ENCODE measurements at regions not wholly inside any gene's neighbourhood (a gene's known extent, or its start where the extent isn't known, plus 50 kb on each side); places are given as distances from the start of the nearest gene placed in this dataset.

DNA sequence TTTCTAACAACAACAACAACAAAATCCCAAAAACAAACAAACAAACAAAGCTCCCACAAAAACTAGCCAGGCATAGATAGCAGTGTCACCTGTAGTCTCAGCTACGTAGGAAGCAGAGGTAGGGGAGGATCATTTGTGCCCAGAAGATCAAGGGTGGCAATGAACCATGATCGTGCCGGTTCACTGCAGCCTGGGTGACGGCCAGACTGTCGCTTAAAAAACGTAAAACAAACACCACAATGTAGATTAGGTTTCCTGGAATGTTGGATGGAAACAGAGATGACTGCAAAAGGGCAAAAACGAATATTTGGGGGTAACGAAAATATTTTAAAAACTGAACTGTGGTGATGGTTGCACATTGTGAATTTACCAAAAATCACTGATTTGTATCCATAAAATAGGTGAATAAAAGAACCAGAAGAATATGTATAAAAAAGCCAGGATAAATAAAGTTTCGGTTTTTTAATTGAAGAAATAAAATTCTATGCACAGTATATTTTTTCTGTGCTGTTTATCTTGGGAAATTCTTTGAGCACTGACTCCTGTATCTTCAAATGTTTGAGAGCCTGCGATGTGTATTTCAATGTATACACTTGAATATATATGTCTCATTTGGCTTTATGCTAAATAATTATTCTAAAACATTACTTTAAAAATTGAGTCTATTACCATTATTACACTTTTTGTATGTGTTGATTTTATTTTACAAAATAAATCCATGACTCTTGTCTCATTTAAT, 1477.0 kb downstream of the PCDH7 start:
- Histone ChIP-seq H3K4me1 (ENCODE audit: control insufficient read depth in 1 of 2, extremely low read depth in 1 of 2, insufficient read depth in 2 of 2, low read length in 2 of 2) (no peaks in the 10 kb centered on the region), H3K36me3 (ENCODE audit: control insufficient read depth in 2 of 2, extremely low read depth in 1 of 2, insufficient read depth in 1 of 2, low read length in 1 of 2) (no peaks in the 10 kb centered on the region), H3K27me3 (replicated peaks in 1 of 2; ENCODE audit: control insufficient read depth in 2 of 2, extremely low read depth in 1 of 2, insufficient read depth in 2 of 2, low read length in 1 of 2) (no peaks in the 10 kb centered on the region), H3K27ac (ENCODE audit: low read length) (no peak overlapping the region), H3K4me3 (ENCODE audit: control insufficient read depth in 1 of 2, extremely low read depth in 1 of 2, low read length in 1 of 2) (no peak overlapping the region), H3K9me3 (no peaks in the 10 kb centered on the region)
- ChIA-PET POLR2A (no interaction called here), CTCF (no interaction called here)
- Mint-ChIP-seq H3K9me3 (peaks cover 9 to 14% (median 11%) of the 10 kb centered on the region in 3 donors), H3K4me1 (no peaks in the 10 kb centered on the region), H3K36me3 (no peaks in the 10 kb centered on the region), H3K27me3 (no peaks in the 10 kb centered on the region), H3K4me3 (no peak overlapping the region), H3K27ac (no peak overlapping the region)
- WGBS (ENCODE audit: insufficient coverage), result no CpG with 5 or more reads among the region's 10 CpGs
- no peak for ATAC-seq (replicated peaks in 1 of 4)
- DNase-seq, result no peak

GRCh38 chr4:32199639-32200038, 1479.5 kb downstream of the PCDH7 start:
- Histone ChIP-seq H3K9me3 (no peaks in the 10 kb centered on the region), H3K27me3 (replicated peaks in 1 of 2; ENCODE audit: control insufficient read depth in 2 of 2, extremely low read depth in 1 of 2, insufficient read depth in 2 of 2, low read length in 1 of 2) (no peaks in the 10 kb centered on the region), H3K4me1 (ENCODE audit: control insufficient read depth in 1 of 2, extremely low read depth in 1 of 2, insufficient read depth in 2 of 2, low read length in 2 of 2) (no peaks in the 10 kb centered on the region), H3K36me3 (ENCODE audit: control insufficient read depth in 2 of 2, extremely low read depth in 1 of 2, insufficient read depth in 1 of 2, low read length in 1 of 2) (no peaks in the 10 kb centered on the region), H3K27ac (ENCODE audit: low read length) (no peak overlapping the region), H3K4me3 (ENCODE audit: control insufficient read depth in 1 of 2, extremely low read depth in 1 of 2, low read length in 1 of 2) (no peak overlapping the region)
- POLR2A ChIA-PET, result no interaction called here
- H3K4me3 Mint-ChIP-seq, result no peak overlapping the region
- no peaks in the 10 kb centered on the region for H3K4me1 Mint-ChIP-seq
- WGBS (ENCODE audit: insufficient coverage), result no CpG with 5 or more reads among the region's 8 CpGs
- DNase-seq, result no peak
- no peaks in the 10 kb centered on the region for H3K27me3 Mint-ChIP-seq
- ATAC-seq (replicated peaks in 1 of 4), result no peak
- no peak overlapping the region for H3K27ac Mint-ChIP-seq
- H3K36me3 Mint-ChIP-seq, result no peaks in the 10 kb centered on the region
- H3K9me3 Mint-ChIP-seq, result peaks cover 9 to 24% (median 20%) of the 10 kb centered on the region in 3 donors
- CTCF ChIA-PET, result no interaction called here

- Mint-ChIP-seq H3K4me3 (no peak overlapping the region), H3K36me3 (no peaks in the 10 kb centered on the region), H3K9me3 (peaks cover 17 to 34% (median 25%) of the 10 kb centered on the region in 3 donors), H3K4me1 (no peaks in the 10 kb centered on the region), H3K27me3 (no peaks in the 10 kb centered on the region), H3K27ac (no peak overlapping the region)
- no peaks in the 10 kb centered on the region for H3K9me3 ChIP-seq
- ATAC-seq (replicated peaks in 1 of 4), result no peak
- no peak overlapping the region for H3K4me3 ChIP-seq (ENCODE audit: control insufficient read depth in 1 of 2, extremely low read depth in 1 of 2, low read length in 1 of 2)
- H3K36me3 ChIP-seq (ENCODE audit: control insufficient read depth in 2 of 2, extremely low read depth in 1 of 2, insufficient read depth in 1 of 2, low read length in 1 of 2), result no peaks in the 10 kb centered on the region
- H3K27ac ChIP-seq (ENCODE audit: low read length), result no peak overlapping the region
- H3K27me3 ChIP-seq (replicated peaks in 1 of 2; ENCODE audit: control insufficient read depth in 2 of 2, extremely low read depth in 1 of 2, insufficient read depth in 2 of 2, low read length in 1 of 2), result no peaks in the 10 kb centered on the region
- ChIA-PET CTCF (no interaction called here), POLR2A (no interaction called here)
- no peak for DNase-seq
- H3K4me1 ChIP-seq (ENCODE audit: control insufficient read depth in 1 of 2, extremely low read depth in 1 of 2, insufficient read depth in 2 of 2, low read length in 2 of 2), result no peaks in the 10 kb centered on the region
Measured at GRCh38 chr4:32203340-32203739, 1483.2 kb downstream of the PCDH7 start.

DNA sequence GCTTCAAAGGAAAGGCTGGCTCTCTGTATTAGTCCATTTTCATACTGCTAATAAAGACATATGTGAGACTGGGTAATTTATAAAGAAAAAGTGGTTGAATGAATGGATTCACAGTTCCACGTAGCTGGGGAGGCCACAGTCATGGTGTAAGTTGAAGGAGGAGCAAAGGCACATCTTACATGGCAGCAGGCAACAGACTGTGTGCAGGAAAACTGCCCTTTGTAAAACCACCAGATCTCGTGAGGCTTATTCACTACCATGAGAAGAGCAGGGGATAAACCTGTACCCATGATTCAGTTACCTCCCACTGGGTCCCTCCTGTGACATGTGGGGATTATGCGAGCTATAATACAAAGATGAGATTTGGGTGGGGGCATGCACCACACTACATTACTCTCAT, 1486.6 kb downstream of the PCDH7 start:
- ChIA-PET CTCF (no interaction called here), POLR2A (no interaction called here)
- no peaks in the 10 kb centered on the region for H3K36me3 Mint-ChIP-seq
- ATAC-seq (replicated peaks in 1 of 4), result no peak
- H3K27ac Mint-ChIP-seq, result no peak overlapping the region
- H3K9me3 Mint-ChIP-seq, result peaks cover 29 to 42% (median 31%) of the 10 kb centered on the region in 3 donors
- H3K36me3 ChIP-seq (ENCODE audit: control insufficient read depth in 2 of 2, extremely low read depth in 1 of 2, insufficient read depth in 1 of 2, low read length in 1 of 2), result no peaks in the 10 kb centered on the region
- H3K27me3 ChIP-seq (replicated peaks in 1 of 2; ENCODE audit: control insufficient read depth in 2 of 2, extremely low read depth in 1 of 2, insufficient read depth in 2 of 2, low read length in 1 of 2), result no peaks in the 10 kb centered on the region
- no peak for DNase-seq
- no peaks in the 10 kb centered on the region for H3K4me1 ChIP-seq (ENCODE audit: control insufficient read depth in 1 of 2, extremely low read depth in 1 of 2, insufficient read depth in 2 of 2, low read length in 2 of 2)
- no peak overlapping the region for H3K4me3 ChIP-seq (ENCODE audit: control insufficient read depth in 1 of 2, extremely low read depth in 1 of 2, low read length in 1 of 2)
- no peaks in the 10 kb centered on the region for H3K4me1 Mint-ChIP-seq
- peaks cover 4% of the 10 kb centered on the region for H3K9me3 ChIP-seq
- 40% methylated on average over 1 of the region's 3 CpGs for WGBS (ENCODE audit: insufficient coverage)
- no peak overlapping the region for H3K27ac ChIP-seq (ENCODE audit: low read length)
- H3K27me3 Mint-ChIP-seq, result no peaks in the 10 kb centered on the region
- H3K4me3 Mint-ChIP-seq, result no peak overlapping the region

GRCh38 chr4:32207456-32207855, 1487.3 kb downstream of the PCDH7 start:
- CTCF ChIA-PET, result no interaction called here
- Histone ChIP-seq H3K27ac (ENCODE audit: low read length) (no peak overlapping the region), H3K9me3 (peaks cover 4% of the 10 kb centered on the region), H3K4me1 (ENCODE audit: control insufficient read depth in 1 of 2, extremely low read depth in 1 of 2, insufficient read depth in 2 of 2, low read length in 2 of 2) (no peaks in the 10 kb centered on the region), H3K4me3 (ENCODE audit: control insufficient read depth in 1 of 2, extremely low read depth in 1 of 2, low read length in 1 of 2) (no peak overlapping the region), H3K27me3 (replicated peaks in 1 of 2; ENCODE audit: control insufficient read depth in 2 of 2, extremely low read depth in 1 of 2, insufficient read depth in 2 of 2, low read length in 1 of 2) (no peaks in the 10 kb centered on the region), H3K36me3 (ENCODE audit: control insufficient read depth in 2 of 2, extremely low read depth in 1 of 2, insufficient read depth in 1 of 2, low read length in 1 of 2) (no peaks in the 10 kb centered on the region)
- H3K27ac Mint-ChIP-seq, result no peak overlapping the region
- H3K9me3 Mint-ChIP-seq, result peaks cover 26 to 39% (median 31%) of the 10 kb centered on the region in 3 donors
- ATAC-seq (replicated peaks in 1 of 4) (no peak), DNase-seq (no peak)
- no peak overlapping the region for H3K4me3 Mint-ChIP-seq
- no peaks in the 10 kb centered on the region for H3K36me3 Mint-ChIP-seq
- no peaks in the 10 kb centered on the region for H3K27me3 Mint-ChIP-seq
- no peaks in the 10 kb centered on the region for H3K4me1 Mint-ChIP-seq
- POLR2A ChIA-PET, result interaction anchor here in 1 of 2 donors (0.6 kb wide), 1 partner anchor 838 kb away, joined by 6 read pairs; no protein-coding TSS in a partner anchor

DNA sequence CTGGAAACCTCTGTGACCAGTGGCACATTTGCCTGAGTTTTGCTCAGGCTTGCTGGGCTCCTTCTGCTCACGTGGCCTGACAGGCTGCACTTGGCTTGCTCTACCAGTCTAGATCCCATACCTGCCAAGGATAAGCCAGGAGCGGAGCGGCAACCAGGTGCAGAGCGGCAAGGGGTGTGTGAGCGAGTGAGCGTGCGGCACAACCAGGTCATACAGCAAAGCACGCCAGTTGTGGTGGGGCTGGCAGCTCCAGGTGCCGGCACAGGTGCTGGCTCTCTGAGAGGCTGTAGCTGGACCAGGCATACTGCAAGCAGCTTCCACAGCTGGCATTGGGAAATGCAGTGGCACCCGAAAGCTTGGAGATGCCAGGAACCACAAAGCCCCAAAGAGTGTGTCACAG, 1495.1 kb downstream of the PCDH7 start:
- Histone ChIP-seq H3K4me3 (ENCODE audit: control insufficient read depth in 1 of 2, extremely low read depth in 1 of 2, low read length in 1 of 2) (no peak overlapping the region), H3K27ac (ENCODE audit: low read length) (no peak overlapping the region), H3K36me3 (ENCODE audit: control insufficient read depth in 2 of 2, extremely low read depth in 1 of 2, insufficient read depth in 1 of 2, low read length in 1 of 2) (no peaks in the 10 kb centered on the region), H3K4me1 (ENCODE audit: control insufficient read depth in 1 of 2, extremely low read depth in 1 of 2, insufficient read depth in 2 of 2, low read length in 2 of 2) (no peaks in the 10 kb centered on the region), H3K9me3 (peaks cover 5% of the 10 kb centered on the region), H3K27me3 (replicated peaks in 1 of 2; ENCODE audit: control insufficient read depth in 2 of 2, extremely low read depth in 1 of 2, insufficient read depth in 2 of 2, low read length in 1 of 2) (no peaks in the 10 kb centered on the region)
- peaks cover 7 to 24% (median 17%) of the 10 kb centered on the region in 3 donors for H3K9me3 Mint-ChIP-seq
- H3K27me3 Mint-ChIP-seq, result no peaks in the 10 kb centered on the region
- H3K36me3 Mint-ChIP-seq, result no peaks in the 10 kb centered on the region
- ATAC-seq (replicated peaks in 1 of 4) (no peak), DNase-seq (no peak)
- POLR2A ChIA-PET, result no interaction called here
- H3K27ac Mint-ChIP-seq, result no peak overlapping the region
- no peaks in the 10 kb centered on the region for H3K4me1 Mint-ChIP-seq
- H3K4me3 Mint-ChIP-seq, result no peak overlapping the region
- 93% methylated on average over 10 of the region's 10 CpGs for WGBS (ENCODE audit: insufficient coverage)
- CTCF ChIA-PET, result no interaction called here

- 75% methylated on average over 9 of the region's 9 CpGs for WGBS (ENCODE audit: insufficient coverage)
- Histone ChIP-seq H3K27ac (ENCODE audit: low read length) (no peak overlapping the region), H3K27me3 (replicated peaks in 1 of 2; ENCODE audit: control insufficient read depth in 2 of 2, extremely low read depth in 1 of 2, insufficient read depth in 2 of 2, low read length in 1 of 2) (no peaks in the 10 kb centered on the region), H3K9me3 (peaks cover 4% of the 10 kb centered on the region), H3K36me3 (ENCODE audit: control insufficient read depth in 2 of 2, extremely low read depth in 1 of 2, insufficient read depth in 1 of 2, low read length in 1 of 2) (no peaks in the 10 kb centered on the region), H3K4me3 (ENCODE audit: control insufficient read depth in 1 of 2, extremely low read depth in 1 of 2, low read length in 1 of 2) (no peak overlapping the region), H3K4me1 (ENCODE audit: control insufficient read depth in 1 of 2, extremely low read depth in 1 of 2, insufficient read depth in 2 of 2, low read length in 2 of 2) (no peaks in the 10 kb centered on the region)
- H3K36me3 Mint-ChIP-seq, result no peaks in the 10 kb centered on the region
- no peaks in the 10 kb centered on the region for H3K27me3 Mint-ChIP-seq
- no peak for ATAC-seq (replicated peaks in 1 of 4)
- no peak overlapping the region for H3K27ac Mint-ChIP-seq
- ChIA-PET POLR2A (no interaction called here), CTCF (no interaction called here)
- no peak for DNase-seq
- no peak overlapping the region for H3K4me3 Mint-ChIP-seq
- H3K4me1 Mint-ChIP-seq, result no peaks in the 10 kb centered on the region
- peaks cover 3 to 22% (median 12%) of the 10 kb centered on the region in 3 donors for H3K9me3 Mint-ChIP-seq
Measured at GRCh38 chr4:32216502-32216901, 1496.3 kb downstream of the PCDH7 start.
